IMR-90 (cell line): ENCODE measurements at regions not wholly inside any gene's neighbourhood (a gene's known extent, or its start where the extent isn't known, plus 50 kb on each side); places are given as distances from the start of the nearest gene placed in this dataset.

Experiments
- ATAC-seq: fragments of 200-7000 bp; cut with Tn5 transposase; 2 replicates; pipeline ENCODE4 v1.9.1; 2020; ENCODE audit warnings: low read depth, mild to moderate bottlenecking, moderate library complexity
- BruUV-seq: library from RNA; stranded (reverse); fragments of 400-500 nt; replicated peaks from 2 replicates; lab custom pipeline; 2021; lab: Mats Ljungman, UMichigan
- CTCF ChIA-PET: fragments of 300-600 bp; formaldehyde crosslinking; extraction: SDS; loops from one replicate; lab custom pipeline; 2021; ENCODE audit warnings: antibody characterized with exemption; lab: Yijun Ruan, JAX
- POLR2A ChIA-PET: fragments of 300-600 bp; sonication (Branson Sonifier 250); formaldehyde crosslinking; loops from one replicate; lab custom pipeline; 2022; ENCODE audit warnings: antibody characterized with exemption; ENCODE audit not compliant: unreplicated experiment; lab: Charles Lee
- DNase-seq: peaks from one replicate; pipeline ENCODE4 v3.0.0; 2013
- H2AFZ ChIP-seq: replicated peaks from 2 replicates; pipeline ENCODE3; 2013; ENCODE audit warnings: low read length, mild to moderate bottlenecking; ENCODE audit not compliant: poor library complexity
- H2AK5ac ChIP-seq: 2 replicates; pipeline ENCODE4 v1.6.1; 2013; ENCODE audit warnings: low read depth, low read length, inconsistent platforms
- H2AK9ac ChIP-seq: replicated peaks from 2 replicates; pipeline ENCODE3; 2013; ENCODE audit warnings: mild to moderate bottlenecking, low read depth, low read length, moderate library complexity; ENCODE audit not compliant: poor library complexity
- H2BK120ac ChIP-seq: 2 replicates; pipeline ENCODE4 v1.6.1; 2013; ENCODE audit warnings: low read depth, low read length, inconsistent platforms
- H2BK15ac ChIP-seq: 3 replicates; pipeline ENCODE4 v1.6.1; 2013; ENCODE audit warnings: low read depth, low read length, inconsistent platforms
- H2BK20ac ChIP-seq: 2 replicates; pipeline ENCODE4 v1.6.1; 2013; ENCODE audit warnings: low read depth, mild to moderate bottlenecking, inconsistent platforms, low read length, moderate library complexity
- H2BK5ac ChIP-seq: 2 replicates; pipeline ENCODE4 v1.6.1; 2013; ENCODE audit warnings: mild to moderate bottlenecking, low read depth, low read length, inconsistent platforms; ENCODE audit not compliant: poor library complexity, severe bottlenecking
- H3K14ac ChIP-seq: replicated peaks from 2 replicates; pipeline ENCODE4 v1.6.1; 2013; ENCODE audit warnings: low read depth, low read length, inconsistent platforms
- H3K18ac ChIP-seq: 2 replicates; pipeline ENCODE4 v1.6.1; 2013; ENCODE audit warnings: low read depth, low read length, control low read depth
- H3K23ac ChIP-seq: 2 replicates; pipeline ENCODE4 v1.6.1; 2013; ENCODE audit warnings: low read depth, low read length, inconsistent platforms
- H3K27ac ChIP-seq: 2 replicates; pipeline ENCODE4 v1.5.1; 2013; ENCODE audit warnings: mild to moderate bottlenecking, control low read depth, low read length; ENCODE audit not compliant: insufficient read depth
- H3K27me3 ChIP-seq: 2 replicates; pipeline ENCODE4 v1.6.1; 2013; ENCODE audit warnings: low read length; ENCODE audit not compliant: control insufficient read depth, insufficient read depth
- H3K36me3 ChIP-seq: 2 replicates; pipeline ENCODE4 v1.6.1; 2013; ENCODE audit warnings: low read length, mixed read lengths; ENCODE audit not compliant: control insufficient read depth, insufficient read depth
- H3K4ac ChIP-seq: 2 replicates; pipeline ENCODE4 v1.6.1; 2013; ENCODE audit warnings: low read depth, low read length, inconsistent platforms
- H3K4me1 ChIP-seq: 2 replicates; pipeline ENCODE4 v1.6.1; 2013; ENCODE audit warnings: low read length, mixed read lengths; ENCODE audit not compliant: control insufficient read depth, insufficient read depth
- H3K4me2 ChIP-seq: 2 replicates; pipeline ENCODE4 v1.6.1; 2013; ENCODE audit warnings: low read depth, mild to moderate bottlenecking, control low read depth, low read length, moderate library complexity
- H3K4me3 ChIP-seq: 2 replicates; pipeline ENCODE4 v1.5.1; 2013; ENCODE audit warnings: low read depth, mild to moderate bottlenecking, control low read depth, low read length, moderate library complexity; ENCODE audit not compliant: insufficient read depth
- H3K56ac ChIP-seq: 2 replicates; pipeline ENCODE4 v1.6.1; 2013; ENCODE audit warnings: low read length, inconsistent platforms; ENCODE audit not compliant: insufficient read depth; ENCODE audit errors: extremely low read depth
- H3K79me1 ChIP-seq, 2 experiments: 2 replicates each; pipeline ENCODE4 v1.6.1; 2013; ENCODE audit warnings: low read length in 2 of 2, inconsistent platforms in 1 of 2, low read depth in 1 of 2
- H3K9ac ChIP-seq: 2 replicates; pipeline ENCODE4 v1.6.1; 2013; ENCODE audit warnings: low read depth, low read length, control low read depth
- H3K9me1 ChIP-seq: 2 replicates; pipeline ENCODE4 v1.6.1; 2013; ENCODE audit warnings: low read length, inconsistent platforms; ENCODE audit not compliant: insufficient read depth
- H3K9me3 ChIP-seq: 2 replicates; pipeline ENCODE4 v1.6.1; 2013; ENCODE audit warnings: low read length; ENCODE audit not compliant: control insufficient read depth, insufficient read depth
- H4K20me1 ChIP-seq: 2 replicates; pipeline ENCODE4 v1.6.1; 2013; ENCODE audit warnings: low read length, inconsistent platforms; ENCODE audit not compliant: insufficient read depth
- H4K5ac ChIP-seq: 2 replicates; pipeline ENCODE4 v1.6.1; 2013; ENCODE audit warnings: mild to moderate bottlenecking, low read depth, low read length, control low read depth
- H4K8ac ChIP-seq, 2 experiments: 2 replicates each; pipeline ENCODE4 v1.6.1; 2013; ENCODE audit warnings: low read depth in 2 of 2, low read length in 2 of 2, control low read depth in 1 of 2, inconsistent platforms in 1 of 2
- H4K91ac ChIP-seq: 2 replicates; pipeline ENCODE4 v1.6.1; 2013; ENCODE audit warnings: low read depth, low read length, inconsistent platforms; ENCODE audit not compliant: insufficient read depth
- BHLHE40 ChIP-seq: fragments of 150-350 bp; IDR thresholded peaks from 2 replicates; pipeline ENCODE4 v1.6.1; 2016; ENCODE audit warnings: mild to moderate bottlenecking, low read depth, low read length
- CHD1 ChIP-seq: IDR thresholded peaks from 2 replicates; pipeline ENCODE4 v1.6.1; 2012; ENCODE audit warnings: low read depth, low read length, improper control_type of control experiment
- CTCF ChIP-seq: conservative IDR thresholded peaks from 2 replicates; pipeline ENCODE4 v1.5.1; 2012; ENCODE audit warnings: mild to moderate bottlenecking, low read depth, low read length, improper control_type of control experiment
- FOS ChIP-seq: fragments of 150-350 bp; IDR thresholded peaks from 2 replicates; pipeline ENCODE4 v1.6.1; 2016; ENCODE audit warnings: low read depth, low read length
- MAFK ChIP-seq: IDR thresholded peaks from 2 replicates; pipeline ENCODE4 v1.6.1; 2012; ENCODE audit warnings: low read depth, low read length, improper control_type of control experiment
- MXI1 ChIP-seq: IDR thresholded peaks from 2 replicates; pipeline ENCODE4 v1.6.1; 2012; ENCODE audit warnings: low read depth, mild to moderate bottlenecking, low read length, moderate library complexity, borderline replicate concordance
- POLR2A ChIP-seq: IDR thresholded peaks from 2 replicates; pipeline ENCODE4 v1.6.1; 2012; ENCODE audit warnings: mild to moderate bottlenecking, low read depth, low read length
- RAD21 ChIP-seq: IDR thresholded peaks from 2 replicates; pipeline ENCODE4 v1.6.1; 2012; ENCODE audit warnings: low read length, improper control_type of control experiment
- RCOR1 ChIP-seq: IDR thresholded peaks from 2 replicates; pipeline ENCODE4 v1.6.1; 2012; ENCODE audit warnings: mild to moderate bottlenecking, low read length, improper control_type of control experiment; ENCODE audit not compliant: insufficient replicate concordance
- RFX5 ChIP-seq: IDR thresholded peaks from 2 replicates; pipeline ENCODE4 v1.8.0; 2012; ENCODE audit warnings: low read depth, mild to moderate bottlenecking, low read length, moderate library complexity
- SMC3 ChIP-seq: fragments of 150-350 bp; IDR thresholded peaks from 2 replicates; pipeline ENCODE4 v1.6.1; 2016; ENCODE audit warnings: low read depth, mild to moderate bottlenecking, antibody characterized with exemption, low read length, moderate library complexity
- USF2 ChIP-seq: fragments of 150-350 bp; IDR thresholded peaks from 2 replicates; pipeline ENCODE4 v1.6.1; 2017; ENCODE audit warnings: mild to moderate bottlenecking, antibody characterized with exemption, low read length, low read depth
- WGBS, 2 experiments: methylation state at CpG; one replicate each; pipeline versions ENCODE4 v1.1.5 to v1.1.7; 2013; ENCODE audit warnings: missing lambda C conversion rate in 2 of 2; ENCODE audit not compliant: insufficient read length in 1 of 2; ENCODE audit errors: extremely low coverage in 2 of 2; 5-methylcytosine and 5-hydroxymethylcytosine counted together
- dilution Hi-C: fragments of 300-500 bp; cut with HindIII; formaldehyde crosslinking; loops from one replicate; pipeline ENCODE4 v1.14.3; 2018; ENCODE audit warnings: low sequenced_read_pairs; ENCODE audit not compliant: unreplicated experiment
- in situ Hi-C: fragments of 300-500 bp; cut with MboI; formaldehyde crosslinking; loops from 3 replicates; pipeline ENCODE4 v1.14.3; 2019; ENCODE audit warnings: low sequenced_read_pairs, inconsistent platforms, mixed read lengths
- intact Hi-C: fragments of 100-400 bp; cut with micrococcal nuclease; formaldehyde crosslinking; loops from 2 replicates; pipeline ENCODE4 v1.10.0; 2022
- TF ChIP-seq, protein P1 (sequence below): fragments of 150-350 bp; IDR thresholded peaks from 2 replicates; pipeline ENCODE4 v1.6.1; 2016; ENCODE audit warnings: low read depth, mild to moderate bottlenecking, low read length, moderate library complexity, borderline replicate concordance

DNA sequence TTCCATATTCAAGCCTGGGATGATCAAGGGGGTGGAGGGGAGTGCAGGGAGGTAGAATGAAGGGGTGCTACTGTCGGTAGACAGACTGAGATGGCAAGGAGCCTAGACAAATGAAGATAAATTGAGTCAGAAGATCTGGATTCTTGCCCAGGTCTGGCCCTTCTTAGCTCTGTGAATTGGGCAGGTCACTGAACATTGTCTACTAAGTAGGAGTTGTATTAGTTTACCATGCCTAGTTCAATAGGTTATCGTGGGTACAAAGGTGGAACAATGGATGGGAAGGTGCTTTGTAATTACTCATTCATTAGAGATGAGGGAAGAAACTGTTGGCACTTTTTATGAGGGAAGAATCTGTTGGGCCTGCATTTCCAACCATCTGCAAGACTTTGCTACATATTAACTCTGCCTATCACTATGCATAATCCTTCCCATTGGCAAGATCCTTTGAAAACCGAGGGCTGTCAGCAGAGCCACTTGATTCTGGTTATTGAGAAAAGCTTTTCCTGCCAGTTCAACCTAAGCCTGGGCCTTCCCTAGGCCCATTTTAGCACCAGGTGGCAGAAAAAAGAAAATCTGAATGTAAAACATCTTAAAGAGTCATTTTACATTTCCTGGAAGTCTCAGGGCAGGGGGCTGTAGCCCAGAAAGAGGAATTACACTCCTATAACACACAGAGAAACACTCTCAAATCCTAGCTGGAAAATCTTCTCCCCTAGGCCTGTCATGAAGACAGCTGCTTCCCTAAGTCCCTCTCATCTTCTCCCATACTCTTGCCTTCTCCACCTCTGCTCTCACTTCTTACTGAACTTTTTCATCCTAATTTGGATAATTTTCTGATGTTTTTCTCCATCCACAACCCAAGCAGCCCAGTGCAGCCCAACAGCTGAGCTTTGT is 103.5 kb downstream of the CD24 start (continued):
- no peak for TF ChIP-seq FOS

GRCh38 chr6:106870069-106870468 is 104.5 kb downstream of the CD24 start:
- no peak overlapping the region for H3K18ac ChIP-seq
- no peak overlapping the region for H2BK15ac ChIP-seq
- H3K9me1 ChIP-seq = no peaks in the 10 kb centered on the region
- no peak overlapping the region for H3K14ac ChIP-seq
- H2AK5ac ChIP-seq = no peak overlapping the region
- H4K8ac ChIP-seq = no peak overlapping the region
- POLR2A ChIA-PET = interaction anchor here (0.5 kb wide), 1 partner anchor 258 kb away, joined by 3 read pairs; no protein-coding TSS in a partner anchor
- H3K56ac ChIP-seq = no peak overlapping the region
- H3K4me2 ChIP-seq = no peak overlapping the region
- no peak overlapping the region for H3K4ac ChIP-seq
- dilution Hi-C loops (no loop called here), in situ Hi-C loops (no loop called here), intact Hi-C loops (no loop called here)
- CTCF ChIA-PET = no interaction called here
- H4K91ac ChIP-seq = peak overlapping the region; percentile 38; the same call in 1 of the 2 replicates
- H3K4me3 ChIP-seq = no peak overlapping the region
- no peaks in the 10 kb centered on the region for H4K20me1 ChIP-seq
- no peak overlapping the region for H2BK5ac ChIP-seq
- H3K23ac ChIP-seq = no peak overlapping the region
- H3K4me1 ChIP-seq = no peaks in the 10 kb centered on the region
- H3K79me1 ChIP-seq = no peaks in the 10 kb centered on the region
- H3K27ac ChIP-seq = no peak overlapping the region
- no peak overlapping the region for H3K9ac ChIP-seq
- no TSS peak for BruUV-seq
- H3K36me3 ChIP-seq = no peaks in the 10 kb centered on the region
- H3K9me3 ChIP-seq = no peaks in the 10 kb centered on the region
- H2BK120ac ChIP-seq = no peak overlapping the region
- WGBS, 2 experiments = no CpG with 5 or more reads among the region's 1 CpG
- H4K5ac ChIP-seq = no peak overlapping the region
- H2AFZ ChIP-seq = no peak overlapping the region
- H3K27me3 ChIP-seq = no peaks in the 10 kb centered on the region
- DNase-seq (peak; percentile 52), ATAC-seq (peak; percentile 88)
- no peak overlapping the region for H2AK9ac ChIP-seq
- H2BK20ac ChIP-seq = no peak overlapping the region
- TF ChIP-seq CTCF = no peak
- no peak for TF ChIP-seq BHLHE40
- no peak for TF ChIP-seq RFX5
- TF ChIP-seq FOS = no peak
- TF ChIP-seq MXI1 = no peak
- no peak for TF ChIP-seq MAFK
- TF ChIP-seq, protein P1, sequence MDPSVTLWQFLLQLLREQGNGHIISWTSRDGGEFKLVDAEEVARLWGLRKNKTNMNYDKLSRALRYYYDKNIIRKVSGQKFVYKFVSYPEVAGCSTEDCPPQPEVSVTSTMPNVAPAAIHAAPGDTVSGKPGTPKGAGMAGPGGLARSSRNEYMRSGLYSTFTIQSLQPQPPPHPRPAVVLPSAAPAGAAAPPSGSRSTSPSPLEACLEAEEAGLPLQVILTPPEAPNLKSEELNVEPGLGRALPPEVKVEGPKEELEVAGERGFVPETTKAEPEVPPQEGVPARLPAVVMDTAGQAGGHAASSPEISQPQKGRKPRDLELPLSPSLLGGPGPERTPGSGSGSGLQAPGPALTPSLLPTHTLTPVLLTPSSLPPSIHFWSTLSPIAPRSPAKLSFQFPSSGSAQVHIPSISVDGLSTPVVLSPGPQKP = no peak
- TF ChIP-seq RCOR1 = no peak
- TF ChIP-seq RAD21 = no peak
- TF ChIP-seq POLR2A = no peak
- TF ChIP-seq USF2 = no peak
- TF ChIP-seq CHD1 = no peak
- TF ChIP-seq SMC3 = no peak
